NT2/D1 (cell line): ENCODE measurements at regions not wholly inside any gene's neighbourhood (a gene's known extent, or its start where the extent isn't known, plus 50 kb on each side); places are given as distances from the start of the nearest gene placed in this dataset.
"Not testable (repeated sequence)": the region's sequence is repeated elsewhere in the genome, so short reads cannot be mapped to it uniquely, and the experiment has no call there.

Source experiments
- DNase-seq: peaks from one replicate; pipeline ENCODE4 v3.0.0-alpha.2; 2011; ENCODE audit warnings: low read depth, low spot score
- H3K27me3 ChIP-seq: 2 replicates; pipeline ENCODE4 v1.6.0; 2011; ENCODE audit warnings: mild to moderate bottlenecking; ENCODE audit not compliant: insufficient read length, insufficient read depth
- H3K36me3 ChIP-seq: 2 replicates; pipeline ENCODE4 v1.6.1; 2011; ENCODE audit warnings: mild to moderate bottlenecking, low read length, mixed read lengths; ENCODE audit not compliant: insufficient read depth, insufficient read length
- H3K4me1 ChIP-seq: 2 replicates; pipeline ENCODE4 v1.5.1; 2011; ENCODE audit not compliant: insufficient read depth, insufficient read length
- H3K4me3 ChIP-seq: 2 replicates; pipeline ENCODE4 v1.5.1; 2011; ENCODE audit warnings: low read depth; ENCODE audit not compliant: insufficient read length
- H3K9ac ChIP-seq: 2 replicates; pipeline ENCODE4 v1.6.0; 2011; ENCODE audit warnings: low read depth; ENCODE audit not compliant: insufficient read length
- H3K9me3 ChIP-seq: 2 replicates; pipeline ENCODE4 v1.5.1; 2011; ENCODE audit warnings: mild to moderate bottlenecking, low read length; ENCODE audit not compliant: insufficient read depth
- SUZ12 ChIP-seq: IDR thresholded peaks from 2 replicates; pipeline ENCODE4 v1.6.1; 2011; ENCODE audit not compliant: insufficient read length, insufficient read depth; ENCODE audit errors: extremely low read depth
- YY1 ChIP-seq: IDR thresholded peaks from 2 replicates; pipeline ENCODE4 v1.6.1; 2011; ENCODE audit not compliant: insufficient read length, insufficient read depth
- ZNF274 ChIP-seq: IDR thresholded peaks from 2 replicates; pipeline ENCODE4 v1.6.1; 2011; ENCODE audit warnings: mild to moderate bottlenecking, low read depth, low read length

- no peaks in the 10 kb centered on the region for H3K9me3 ChIP-seq
- H3K4me1 ChIP-seq: no peaks in the 10 kb centered on the region
- H3K27me3 ChIP-seq: peaks cover 3% of the 10 kb centered on the region
- TF ChIP-seq YY1: no peak
- H3K4me3 ChIP-seq: no peak overlapping the region
- H3K36me3 ChIP-seq: no peaks in the 10 kb centered on the region
- no peak for DNase-seq
- no peak overlapping the region for H3K9ac ChIP-seq
Measured at GRCh38 chrX:959595-959994, 252.9 kb downstream of the CRLF2 start.

- H3K4me1 ChIP-seq, H3K4me3 ChIP-seq, DNase-seq, H3K9ac ChIP-seq, H3K9me3 ChIP-seq, H3K36me3 ChIP-seq, H3K27me3 ChIP-seq: not testable (repeated sequence)
Measured at GRCh38 chrX:955168-955781, 257.2 kb downstream of the CRLF2 start.

- no peak for DNase-seq
- no peaks in the 10 kb centered on the region for H3K4me1 ChIP-seq
- H3K36me3 ChIP-seq: no peaks in the 10 kb centered on the region
- TF ChIP-seq SUZ12 (no peak), ZNF274 (no peak), YY1 (no peak)
- H3K4me3 ChIP-seq: no peak overlapping the region
- no peaks in the 10 kb centered on the region for H3K9me3 ChIP-seq
- H3K9ac ChIP-seq: no peak overlapping the region
- H3K27me3 ChIP-seq: peaks cover 3% of the 10 kb centered on the region
Measured at GRCh38 chrX:953879-954482, 258.5 kb downstream of the CRLF2 start.

GRCh38 chrX:952816-953215 lies 259.6 kb downstream of the CRLF2 start:
- no peaks in the 10 kb centered on the region for H3K36me3 ChIP-seq
- H3K9ac ChIP-seq: no peak overlapping the region
- H3K27me3 ChIP-seq: peaks cover 3% of the 10 kb centered on the region
- no peaks in the 10 kb centered on the region for H3K9me3 ChIP-seq
- TF ChIP-seq ZNF274: no peak
- no peak for TF ChIP-seq SUZ12
- TF ChIP-seq YY1: no peak
- H3K4me3 ChIP-seq: no peak overlapping the region
- no peak for DNase-seq
- no peaks in the 10 kb centered on the region for H3K4me1 ChIP-seq

GRCh38 chrX:947262-947661 lies 265.2 kb downstream of the CRLF2 start:
- H3K9me3 ChIP-seq, H3K36me3 ChIP-seq, H3K4me1 ChIP-seq, H3K9ac ChIP-seq, DNase-seq, H3K4me3 ChIP-seq: not testable (repeated sequence)
- H3K27me3 ChIP-seq: peaks cover 13% of the 10 kb centered on the region

- no peak for DNase-seq
- no peaks in the 10 kb centered on the region for H3K4me1 ChIP-seq
- no peaks in the 10 kb centered on the region for H3K9me3 ChIP-seq
- H3K9ac ChIP-seq: no peak overlapping the region
- no peak overlapping the region for H3K4me3 ChIP-seq
- TF ChIP-seq ZNF274 (no peak), SUZ12 (no peak), YY1 (no peak)
- H3K36me3 ChIP-seq: no peaks in the 10 kb centered on the region
- peaks cover 44% of the 10 kb centered on the region for H3K27me3 ChIP-seq
Measured at GRCh38 chrX:943035-943434, 269.4 kb downstream of the CRLF2 start.

GRCh38 chrX:940691-941090 lies 271.8 kb downstream of the CRLF2 start:
- no peak for DNase-seq
- Histone ChIP-seq H3K9me3 (no peaks in the 10 kb centered on the region), H3K36me3 (no peaks in the 10 kb centered on the region), H3K4me1 (no peaks in the 10 kb centered on the region), H3K9ac (no peak overlapping the region), H3K27me3 (peaks cover 45% of the 10 kb centered on the region), H3K4me3 (no peak overlapping the region)
- TF ChIP-seq SUZ12: no peak
- no peak for TF ChIP-seq ZNF274
- no peak for TF ChIP-seq YY1
